Lung microvascular endothelial cell (primary cell): ENCODE measurements at regions not wholly inside any gene's neighbourhood (a gene's known extent, or its start where the extent isn't known, plus 50 kb on each side); places are given as distances from the start of the nearest gene placed in this dataset.
"Not testable (repeated sequence)": the region's sequence is repeated elsewhere in the genome, so short reads cannot be mapped to it uniquely, and the experiment has no call there.

Experiments used
- DNase-seq, 2 donors: peaks; one replicate each; pipeline versions ENCODE4 v3.0.0 to v3.0.0-alpha.2; 2010; ENCODE audit warnings: low read depth in 2 of 2

DNA sequence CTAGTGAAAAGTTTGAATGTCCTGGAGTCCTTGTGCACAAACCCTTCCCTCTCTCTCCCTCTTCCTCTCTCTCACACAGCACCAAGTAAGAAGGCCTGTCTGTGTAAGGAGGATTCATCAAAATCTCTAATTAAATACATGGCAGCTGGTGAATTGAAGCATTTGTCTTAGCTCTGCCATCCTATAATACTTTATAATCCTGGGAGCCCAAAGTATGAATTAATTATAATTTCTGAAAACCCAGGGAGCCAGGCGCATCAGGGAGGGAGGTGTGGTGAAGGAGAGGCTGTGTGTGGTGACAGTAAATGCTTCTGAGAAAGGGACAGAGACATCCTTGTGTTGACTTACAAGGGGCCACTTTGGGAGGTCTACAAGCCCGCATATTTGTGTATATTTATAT is 691.4 kb upstream of the EEF2KMT start:
- DNase-seq: no peak

GRCh38 chr16:5781436-5781835 is 683.8 kb upstream of the EEF2KMT start:
- DNase-seq: no peak

GRCh38 chr16:5776876-5777275 is 679.3 kb upstream of the EEF2KMT start:
- no peak for DNase-seq

- DNase-seq: no peak
These were observed 678.3 kb upstream of the EEF2KMT start for GRCh38 chr16:5775916-5776315.

- no peak for DNase-seq
These were observed 672.5 kb upstream of the EEF2KMT start for GRCh38 chr16:5770118-5770517.

- no peak for DNase-seq
These were observed 671.9 kb upstream of the EEF2KMT start for GRCh38 chr16:5769513-5769912.

DNA sequence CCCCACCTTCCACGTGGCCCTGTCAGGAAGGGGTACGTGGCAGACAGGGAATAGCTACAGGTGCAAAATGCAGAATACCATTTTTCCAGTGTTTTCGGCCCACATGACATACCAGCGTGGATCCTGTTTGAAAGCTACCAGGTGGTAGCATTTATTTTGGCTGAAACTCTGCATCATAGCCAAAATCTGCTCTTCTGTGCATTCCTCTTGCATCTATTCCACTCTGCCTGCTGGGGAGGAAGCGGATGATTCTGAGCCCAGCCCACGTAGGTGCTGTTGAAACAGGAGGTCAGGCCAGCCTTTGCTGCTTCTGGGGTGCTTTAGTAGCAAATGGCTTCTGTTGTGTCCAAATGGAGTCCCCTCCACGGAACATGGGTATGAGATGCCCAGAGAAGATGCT is 670.9 kb upstream of the EEF2KMT start:
- no peak for DNase-seq

DNA sequence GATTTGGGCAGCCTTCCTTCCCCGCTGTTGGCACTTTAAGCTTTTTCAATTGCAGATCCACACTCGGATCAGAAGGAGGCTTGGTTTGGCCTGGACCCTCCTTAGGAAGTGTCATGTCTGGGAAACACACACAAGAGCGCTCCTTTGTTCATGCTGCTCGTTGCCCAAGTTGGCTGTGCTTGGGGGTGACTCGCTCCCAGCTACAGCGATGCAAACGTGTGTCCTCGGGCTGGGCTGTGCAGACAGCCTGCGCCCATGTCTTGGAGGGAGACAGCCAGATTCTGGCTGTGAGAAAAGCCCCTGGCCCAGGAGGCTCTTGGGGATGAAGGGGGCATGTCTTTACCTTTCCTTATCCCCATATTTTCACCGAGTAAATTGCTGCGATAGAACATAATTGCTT is 665.6 kb upstream of the EEF2KMT start:
- no peak for DNase-seq

DNA sequence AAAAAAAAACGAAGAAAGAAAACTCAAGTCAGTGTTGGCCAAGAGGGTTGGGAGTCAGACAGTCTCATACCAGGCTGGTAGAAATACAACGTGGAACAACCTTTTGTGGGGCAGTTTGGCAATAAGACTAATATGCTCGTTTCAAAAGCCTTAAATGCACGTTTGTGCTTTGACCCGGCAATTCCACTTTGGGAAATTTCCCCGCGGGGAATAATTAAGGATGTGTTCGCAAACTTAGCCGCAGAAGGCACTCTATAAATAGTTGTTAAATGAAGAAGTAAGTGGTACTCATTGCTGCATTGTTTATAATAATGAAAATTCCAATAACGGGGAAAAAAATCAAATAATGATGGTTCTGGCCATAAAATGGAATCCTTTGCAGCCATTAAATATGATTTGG is 664.8 kb upstream of the EEF2KMT start:
- no peak for DNase-seq

- DNase-seq: no peak
These were observed 664.0 kb upstream of the EEF2KMT start for GRCh38 chr16:5761592-5761991.

GRCh38 chr16:5758281-5758680 is 660.7 kb upstream of the EEF2KMT start:
- DNase-seq: no peak

DNA sequence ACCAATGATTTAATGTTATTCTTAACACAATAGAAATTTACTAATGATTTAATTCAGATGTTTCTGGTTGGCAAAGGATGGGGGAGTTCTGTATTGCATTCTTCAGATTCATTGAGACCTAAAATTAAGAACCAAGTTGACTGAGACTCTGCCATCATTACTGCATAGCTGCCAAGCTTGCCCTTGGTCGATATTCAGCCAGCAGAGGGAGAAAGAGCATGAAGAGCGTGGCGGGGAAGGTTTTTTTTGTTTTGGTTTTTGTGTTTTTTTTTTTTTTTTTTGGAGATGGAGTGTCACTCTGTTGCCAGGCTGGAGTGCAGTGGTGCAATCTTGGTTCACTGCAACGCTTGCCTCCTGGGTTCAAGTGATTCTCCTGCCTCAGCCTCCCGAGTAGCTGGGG is 659.4 kb upstream of the EEF2KMT start:
- no peak for DNase-seq

GRCh38 chr16:5753381-5753780 is 655.8 kb upstream of the EEF2KMT start:
- DNase-seq: no peak

DNA sequence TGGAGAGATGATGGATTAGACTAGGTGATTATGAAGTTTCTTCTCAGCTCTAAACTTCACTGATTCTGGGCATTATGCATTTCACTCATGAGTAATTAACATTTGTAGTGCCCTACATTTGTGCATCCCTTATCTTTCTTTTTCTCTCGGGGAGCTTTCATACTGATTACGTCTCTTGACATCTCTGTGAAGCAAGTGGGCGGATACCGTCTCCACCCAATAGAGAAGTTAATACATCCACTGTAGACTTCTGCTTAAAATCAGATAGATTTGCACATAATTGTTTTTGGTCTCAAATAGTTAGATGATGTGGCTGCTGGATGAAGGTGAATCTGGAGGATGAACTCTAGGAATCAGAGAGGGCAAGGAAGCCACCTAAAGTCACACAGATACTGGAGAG is 653.6 kb upstream of the EEF2KMT start:
- no peak for DNase-seq

DNA sequence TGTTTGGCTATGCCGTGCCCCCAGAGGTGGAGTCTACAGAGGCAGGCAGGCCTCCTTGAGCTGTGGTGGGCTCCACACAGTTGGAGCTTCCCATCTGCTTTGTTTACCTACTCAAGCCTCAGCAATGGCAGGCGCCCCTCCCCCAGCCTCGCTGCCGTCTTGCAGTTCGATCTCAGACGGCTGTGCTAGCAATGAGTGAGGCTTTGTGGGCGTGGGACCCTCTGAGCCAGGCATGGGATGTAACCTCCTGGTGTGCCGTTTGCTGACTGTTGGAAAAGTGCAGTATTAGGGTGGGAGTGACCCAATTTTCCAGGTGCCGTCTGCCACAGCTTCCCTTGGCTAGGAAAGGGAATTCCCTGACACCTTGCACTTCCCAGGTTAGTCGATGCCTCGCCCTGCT is 652.8 kb upstream of the EEF2KMT start:
- not testable (repeated sequence) for DNase-seq

DNA sequence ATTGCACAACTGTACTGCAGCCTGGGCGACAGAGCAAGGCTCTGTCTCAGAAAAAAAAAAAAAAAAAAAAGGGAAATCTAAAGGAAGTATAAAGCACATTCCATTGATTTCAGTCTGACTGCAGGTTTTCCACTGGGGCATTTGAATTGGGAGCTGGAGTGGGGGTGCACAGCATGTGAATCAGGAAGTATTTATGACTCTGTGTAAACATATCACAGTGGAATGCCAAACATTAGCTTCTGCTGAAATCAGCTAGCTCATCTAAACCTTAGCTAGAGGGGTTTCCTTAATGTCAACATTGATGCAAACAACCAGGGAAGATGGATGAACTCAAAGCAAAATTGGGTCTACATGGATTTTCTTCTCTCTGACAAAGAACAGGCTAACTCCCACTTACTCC is 641.0 kb upstream of the EEF2KMT start:
- DNase-seq: no peak

DNA sequence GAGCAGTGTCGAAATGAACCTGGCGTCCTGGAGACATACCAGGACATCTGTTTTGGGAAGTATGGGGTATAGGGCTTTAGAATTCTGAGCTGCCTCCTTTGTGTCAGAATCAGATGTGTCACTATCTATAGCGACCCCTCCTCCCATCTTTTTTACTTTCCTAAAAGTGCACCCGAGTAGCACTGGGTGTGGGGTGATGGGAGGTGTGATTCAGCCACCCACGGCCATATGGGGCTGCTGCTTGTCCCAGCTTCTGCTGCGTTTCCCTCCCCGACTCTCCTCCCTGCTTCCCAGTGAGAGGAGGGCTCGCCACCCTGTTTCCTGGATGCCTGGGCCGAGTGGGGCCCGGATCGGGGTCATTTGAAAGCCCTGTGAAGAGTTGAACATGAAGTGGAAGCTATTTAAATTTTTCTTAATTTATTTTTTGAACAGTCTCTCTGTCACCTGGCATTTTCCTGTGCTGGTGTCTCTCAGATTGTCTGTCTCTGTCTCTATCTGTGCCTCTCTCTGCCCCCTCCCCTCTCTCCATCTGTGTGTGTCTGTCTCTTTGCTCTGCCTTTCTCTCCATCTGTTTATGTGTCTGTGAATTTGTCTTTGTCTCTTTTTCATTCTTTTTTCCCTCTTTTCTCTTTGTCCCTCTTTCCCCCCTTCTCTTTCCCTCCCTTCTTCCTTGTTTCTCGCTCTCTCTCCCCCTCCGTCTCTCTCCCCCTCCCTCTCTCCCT is 638.8 kb upstream of the EEF2KMT start:
- DNase-seq: no peak

DNA sequence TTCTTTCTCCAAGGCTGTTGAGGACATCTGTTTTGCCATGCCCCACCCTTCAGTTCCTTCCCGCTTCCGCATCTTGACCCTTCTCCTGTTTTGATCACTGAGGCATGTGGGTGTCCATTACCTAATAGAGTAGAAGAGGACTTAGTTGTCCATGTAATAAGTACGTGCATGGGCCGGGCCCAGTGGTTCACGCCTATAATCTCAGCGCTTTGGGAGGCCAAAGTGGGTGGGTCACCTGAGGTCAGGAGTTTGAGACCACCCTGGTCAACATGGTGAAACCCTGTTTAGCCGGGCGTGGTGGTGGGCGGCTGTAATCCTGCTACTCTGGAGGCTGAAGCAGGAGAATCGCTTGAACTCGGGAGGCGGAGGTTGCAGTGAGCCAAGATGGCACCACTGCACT is 637.8 kb upstream of the EEF2KMT start:
- no peak for DNase-seq

- DNase-seq: no peak
These were observed 633.2 kb upstream of the EEF2KMT start for GRCh38 chr16:5730783-5731182.

DNA sequence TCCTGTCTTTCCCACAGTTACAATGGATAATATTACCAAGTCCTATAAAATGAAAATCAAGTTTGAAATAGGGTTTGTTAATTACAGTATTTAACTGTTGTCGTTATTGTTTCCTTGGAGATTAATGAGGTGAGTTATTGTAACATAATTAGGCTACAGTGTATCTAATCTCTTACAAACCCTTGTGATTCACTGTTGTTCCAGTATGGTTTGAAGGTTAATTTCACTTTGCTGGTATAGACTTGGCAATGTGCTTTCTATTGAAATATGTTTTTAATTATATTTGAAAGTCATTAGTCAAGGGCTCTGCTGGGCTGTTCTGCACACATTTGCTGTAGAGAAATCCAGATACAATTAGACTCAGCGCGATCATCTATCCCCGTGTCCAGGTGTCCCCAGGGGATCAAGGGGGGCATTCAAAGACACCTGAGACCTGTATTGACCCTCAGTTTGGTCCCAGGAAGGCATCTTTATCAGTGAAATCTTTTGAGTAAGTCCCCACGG is 624.6 kb upstream of the EEF2KMT start:
- no peak for DNase-seq

DNA sequence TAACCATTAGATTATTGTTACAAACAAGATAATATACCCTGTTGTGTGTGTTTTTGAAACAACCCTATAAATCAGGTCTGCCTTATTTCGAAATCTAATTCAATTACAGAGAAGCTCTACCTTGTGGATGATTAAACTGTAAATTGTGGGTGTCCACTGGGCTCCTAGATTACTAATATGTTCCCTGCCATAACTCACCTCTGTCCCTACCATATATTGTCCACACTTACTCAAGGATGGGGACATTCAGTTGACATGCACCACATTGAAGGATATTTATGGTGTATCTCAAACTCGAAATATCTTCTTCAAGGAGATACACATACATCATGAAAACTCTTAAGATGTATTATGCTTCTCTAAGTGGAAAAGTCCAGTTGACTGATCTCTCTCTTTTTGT is 617.6 kb upstream of the EEF2KMT start:
- no peak for DNase-seq

- DNase-seq: peak in 1 of 2 donors; percentile 18
These were observed 612.3 kb upstream of the EEF2KMT start for GRCh38 chr16:5709889-5710288.

DNA sequence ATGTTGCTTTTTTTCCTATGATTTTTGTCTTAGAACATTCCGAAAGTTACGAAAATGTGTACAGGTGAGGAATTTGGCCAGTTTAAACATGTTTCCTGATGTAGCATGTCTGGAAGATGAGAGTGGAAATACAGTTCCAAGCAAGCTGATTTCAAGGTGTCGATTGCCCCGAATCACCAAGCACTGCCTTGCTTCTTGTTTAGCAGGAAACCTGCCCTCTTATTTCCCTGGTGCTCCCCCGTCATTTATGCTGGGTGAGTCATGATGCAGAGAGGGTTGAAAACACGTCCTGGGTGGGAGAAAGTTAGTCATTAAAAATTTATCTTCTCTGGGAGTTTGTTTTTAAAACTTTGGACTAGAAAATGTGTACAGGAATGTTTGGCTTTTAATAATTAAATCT is 608.6 kb upstream of the EEF2KMT start:
- no peak for DNase-seq

GRCh38 chr16:5704271-5704670 is 606.7 kb upstream of the EEF2KMT start:
- DNase-seq: no peak
